HEK293 (cell line): ENCODE measurements at regions not wholly inside any gene's neighbourhood (a gene's known extent, or its start where the extent isn't known, plus 50 kb on each side); places are given as distances from the start of the nearest gene placed in this dataset.

Experiments used
- CTCF ChIA-PET: fragments of 350-600 bp; formaldehyde crosslinking; extraction: SDS; loops from one replicate; lab custom pipeline; 2021; ENCODE audit warnings: antibody characterized with exemption; lab: Yijun Ruan, JAX
- POLR2A ChIA-PET: fragments of 300-600 bp; formaldehyde crosslinking; extraction: SDS; loops from one replicate; lab custom pipeline; 2020; ENCODE audit warnings: antibody characterized with exemption, inconsistent platforms; lab: Yijun Ruan, JAX
- H3K27ac ChIP-seq: fragments of 200-500 bp; sonication (Bioruptor generic); 2 replicates; pipeline ENCODE4 v1.5.1; 2014; ENCODE audit warnings: low read depth, low read length, control low read depth, inconsistent platforms; ENCODE audit errors: extremely low read depth
- H3K36me3 ChIP-seq, 2 experiments: fragments of 200-500 bp in 1 of 2; sonication (Bioruptor generic) in 1 of 2; 1 replicate in 1 of 2; 2 replicates in 1 of 2; pipeline ENCODE4 v1.5.1; 2014 to 2017; ENCODE audit warnings: inconsistent platforms in 2 of 2, low read length in 2 of 2; ENCODE audit not compliant: control insufficient read depth in 2 of 2, insufficient read depth in 1 of 2
- H3K4me1 ChIP-seq: fragments of 200-500 bp; sonication (Bioruptor generic); 2 replicates; pipeline ENCODE4 v1.5.1; 2014; ENCODE audit warnings: mild to moderate bottlenecking, low read length, inconsistent platforms; ENCODE audit not compliant: control insufficient read depth, insufficient read depth
- H3K4me3 ChIP-seq: 2 replicates; pipeline ENCODE4 v1.5.1; 2011; ENCODE audit warnings: low read depth, mild to moderate bottlenecking, control low read depth, low read length, moderate library complexity
- H3K9me3 ChIP-seq: fragments of 200-500 bp; sonication (Bioruptor generic); 2 replicates; pipeline ENCODE4 v1.5.1; 2014; ENCODE audit warnings: low read depth, low read length, inconsistent platforms; ENCODE audit not compliant: control insufficient read depth, insufficient read depth
- GLIS1 ChIP-seq: fragments of 450-650 bp; formaldehyde crosslinking; IDR thresholded peaks from 2 replicates; pipeline ENCODE4 v1.5.1; 2016; ENCODE audit warnings: missing biosample characterization, missing genetic modification characterization
- PRDM2 ChIP-seq: fragments of 450-650 bp; formaldehyde crosslinking; IDR thresholded peaks from 2 replicates; pipeline ENCODE4 v1.5.1; 2016; ENCODE audit warnings: missing biosample characterization, missing genetic modification characterization, borderline replicate concordance
- PRDM4 ChIP-seq: fragments of 450-650 bp; formaldehyde crosslinking; IDR thresholded peaks from 2 replicates; pipeline ENCODE4 v1.5.1; 2017; ENCODE audit warnings: missing biosample characterization, missing genetic modification characterization
- REPIN1 ChIP-seq: fragments of 450-650 bp; formaldehyde crosslinking; IDR thresholded peaks from 2 replicates; pipeline ENCODE4 v1.5.1; 2017; ENCODE audit warnings: missing biosample characterization, missing genetic modification characterization, low read depth
- ZEB2 ChIP-seq: fragments of 450-650 bp; formaldehyde crosslinking; IDR thresholded peaks from 2 replicates; pipeline ENCODE4 v1.5.1; 2016; ENCODE audit warnings: missing biosample characterization, missing genetic modification characterization
- ZNF10 ChIP-seq: fragments of 450-650 bp; formaldehyde crosslinking; IDR thresholded peaks from 2 replicates; pipeline ENCODE4 v1.5.1; 2017; ENCODE audit warnings: missing biosample characterization, missing genetic modification characterization
- ZNF140 ChIP-seq: fragments of 450-650 bp; formaldehyde crosslinking; IDR thresholded peaks from 2 replicates; pipeline ENCODE4 v1.5.1; 2016; ENCODE audit warnings: missing biosample characterization, missing genetic modification characterization
- ZNF184 ChIP-seq: fragments of 450-650 bp; IDR thresholded peaks from 2 replicates; pipeline ENCODE4 v1.5.1; 2018; ENCODE audit warnings: missing biosample characterization, mild to moderate bottlenecking, missing genetic modification characterization
- ZNF23 ChIP-seq: fragments of 450-650 bp; formaldehyde crosslinking; IDR thresholded peaks from 2 replicates; pipeline ENCODE4 v1.5.1; 2016; ENCODE audit warnings: missing biosample characterization, missing genetic modification characterization, borderline replicate concordance
- ZNF266 ChIP-seq: fragments of 450-650 bp; formaldehyde crosslinking; IDR thresholded peaks from 2 replicates; pipeline ENCODE4 v1.5.1; 2016; ENCODE audit warnings: missing biosample characterization, missing genetic modification characterization, low read depth
- ZNF366 ChIP-seq: fragments of 450-650 bp; formaldehyde crosslinking; conservative IDR thresholded peaks from 2 replicates; pipeline ENCODE4 v1.5.1; 2016; ENCODE audit warnings: missing biosample characterization, missing genetic modification characterization
- ZNF391 ChIP-seq: fragments of 450-650 bp; formaldehyde crosslinking; IDR thresholded peaks from 2 replicates; pipeline ENCODE4 v1.5.1; 2016; ENCODE audit warnings: low read depth, missing biosample characterization, missing genetic modification characterization, borderline replicate concordance
- ZNF394 ChIP-seq: fragments of 450-650 bp; formaldehyde crosslinking; IDR thresholded peaks from 2 replicates; pipeline ENCODE4 v1.5.1; 2016; ENCODE audit warnings: missing biosample characterization, missing genetic modification characterization, mild to moderate bottlenecking, moderate library complexity, borderline replicate concordance
- ZNF404 ChIP-seq: fragments of 450-650 bp; formaldehyde crosslinking; IDR thresholded peaks from 2 replicates; pipeline ENCODE4 v1.5.1; 2017; ENCODE audit warnings: missing biosample characterization, missing genetic modification characterization
- ZNF513 ChIP-seq: fragments of 450-650 bp; IDR thresholded peaks from 2 replicates; pipeline ENCODE4 v1.5.1; 2018; ENCODE audit warnings: missing biosample characterization, missing genetic modification characterization
- ZNF514 ChIP-seq: fragments of 450-650 bp; formaldehyde crosslinking; IDR thresholded peaks from 2 replicates; pipeline ENCODE4 v1.5.1; 2016; ENCODE audit warnings: missing biosample characterization, missing genetic modification characterization
- ZNF585B ChIP-seq: fragments of 450-650 bp; formaldehyde crosslinking; IDR thresholded peaks from 2 replicates; pipeline ENCODE4 v1.5.1; 2016; ENCODE audit warnings: missing biosample characterization, missing genetic modification characterization
- ZNF792 ChIP-seq: fragments of 450-650 bp; formaldehyde crosslinking; IDR thresholded peaks from 2 replicates; pipeline ENCODE4 v1.5.1; 2016; ENCODE audit warnings: missing biosample characterization, missing genetic modification characterization

- no peak for TF ChIP-seq ZEB2
- TF ChIP-seq ZNF140 (tag by site-specific recombination): no peak
- no peak for TF ChIP-seq ZNF394
- no peak for TF ChIP-seq ZNF266 (tag by site-specific recombination)
Observed at GRCh38 chr1:88117597-88117996, 566.5 kb upstream of the PKN2 start (continued).

GRCh38 chr1:88118176-88118845 lies 565.8 kb upstream of the PKN2 start:
- no peak overlapping the region for H3K4me3 ChIP-seq
- ChIA-PET CTCF (no interaction called here), POLR2A (no interaction called here)
- H3K36me3 ChIP-seq: no peaks in the 10 kb centered on the region
- TF ChIP-seq ZNF792 (tag by site-specific recombination): no peak
- no peak for TF ChIP-seq ZNF391 (tag by site-specific recombination)
- TF ChIP-seq PRDM4 (tag by site-specific recombination): no peak
- no peak for TF ChIP-seq ZNF10 (tag by site-specific recombination)
- TF ChIP-seq GLIS1: no peak
- no peak for TF ChIP-seq REPIN1 (tag by site-specific recombination)
- TF ChIP-seq PRDM2 (tag by site-specific recombination): no peak
- no peak for TF ChIP-seq ZNF404 (tag by site-specific recombination)
- no peak for TF ChIP-seq ZNF513 (tag by site-specific recombination)
- no peak for TF ChIP-seq ZEB2
- H3K9me3 ChIP-seq: no peaks in the 10 kb centered on the region
- no peak overlapping the region for H3K27ac ChIP-seq
- H3K4me1 ChIP-seq: no peaks in the 10 kb centered on the region

GRCh38 chr1:88124614-88125013 lies 559.5 kb upstream of the PKN2 start:
- no peaks in the 10 kb centered on the region for H3K36me3 ChIP-seq
- CTCF ChIA-PET: no interaction called here
- H3K4me3 ChIP-seq: no peak overlapping the region
- TF ChIP-seq ZNF23 (tag by site-specific recombination) (no peak), ZNF514 (tag by site-specific recombination) (no peak), ZNF366 (tag by site-specific recombination) (peak; percentile 79), ZNF585B (tag by site-specific recombination) (no peak), ZNF184 (tag by site-specific recombination) (no peak)
- no peaks in the 10 kb centered on the region for H3K9me3 ChIP-seq
- no peak overlapping the region for H3K27ac ChIP-seq
- H3K4me1 ChIP-seq: no peaks in the 10 kb centered on the region
- POLR2A ChIA-PET: no interaction called here
